Body of pancreas (tissue), 4 donors: ENCODE measurements at regions not wholly inside any gene's neighbourhood (a gene's known extent, or its start where the extent isn't known, plus 50 kb on each side); places are given as distances from the start of the nearest gene placed in this dataset.
A peak's percentile ranks its signal among the peaks of the same experiment; 100 is the strongest.

ENCODE experiments used
- ATAC-seq: fragments of 150-250 bp; one replicate; pipeline ENCODE4 v1.9.1; 2016
- DNase-seq, 4 donors: peaks; one replicate each; pipeline ENCODE4 v3.0.0-alpha.2; 2019
- H3K27ac ChIP-seq, 4 donors: fragments of 200-600 bp; sonication (generic); 1 replicate in 3 of 4; 2 replicates in 1 of 4; pipeline versions ENCODE4 v1.5.1 to v1.6.1; 2016 to 2019; ENCODE audit warnings: mild to moderate bottlenecking in 1 of 4, mixed read lengths in 1 of 4, moderate library complexity in 1 of 4
- H3K27me3 ChIP-seq, 2 donors: fragments of 200-600 bp; sonication (generic); one replicate each; pipeline ENCODE4 v1.6.0; 2016; ENCODE audit warnings: mild to moderate bottlenecking in 1 of 2
- H3K36me3 ChIP-seq, 2 donors: fragments of 200-600 bp; sonication (generic); replicated peaks in 1 of 2; 2 replicates each; pipeline ENCODE4 v1.5.1; 2016; ENCODE audit warnings: low read depth in 2 of 2; ENCODE audit not compliant: insufficient read depth in 1 of 2
- H3K4me1 ChIP-seq: fragments of 200-600 bp; sonication (generic); one replicate; pipeline ENCODE4 v1.6.0; 2016
- H3K4me3 ChIP-seq, 2 donors: fragments of 200-600 bp; sonication (generic); 1 replicate in 1 of 2; 2 replicates in 1 of 2; pipeline ENCODE4 v1.5.1; 2016 to 2019
- H3K9me3 ChIP-seq, 3 donors: fragments of 200-600 bp; sonication (generic); 1 replicate in 2 of 3; 2 replicates in 1 of 3; pipeline ENCODE4 v1.5.1; 2016
- CTCF ChIP-seq, 7 experiments: fragments of 450-650 bp in 4 of 7; fragments of 200-600 bp in 3 of 7; sonication (generic) in 3 of 7; IDR thresholded peaks; one replicate each; pipeline ENCODE4 v1.5.1; 2016 to 2019; ENCODE audit warnings: antibody characterized with exemption in 7 of 7
- POLR2A ChIP-seq, 3 donors: fragments of 450-650 bp; IDR thresholded peaks; one replicate each; pipeline ENCODE4 v1.6.1; 2016; ENCODE audit warnings: antibody characterized with exemption in 3 of 3, mild to moderate bottlenecking in 2 of 3
- WGBS, 2 donors: methylation state at CpG; one replicate each; pipeline ENCODE4 v1.1.5; 2017; 5-methylcytosine and 5-hydroxymethylcytosine counted together
- intact Hi-C: fragments of 100-400 bp; cut with DNase I; formaldehyde crosslinking; loops from one replicate; pipeline ENCODE4 v1.15.1; 2023

DNA sequence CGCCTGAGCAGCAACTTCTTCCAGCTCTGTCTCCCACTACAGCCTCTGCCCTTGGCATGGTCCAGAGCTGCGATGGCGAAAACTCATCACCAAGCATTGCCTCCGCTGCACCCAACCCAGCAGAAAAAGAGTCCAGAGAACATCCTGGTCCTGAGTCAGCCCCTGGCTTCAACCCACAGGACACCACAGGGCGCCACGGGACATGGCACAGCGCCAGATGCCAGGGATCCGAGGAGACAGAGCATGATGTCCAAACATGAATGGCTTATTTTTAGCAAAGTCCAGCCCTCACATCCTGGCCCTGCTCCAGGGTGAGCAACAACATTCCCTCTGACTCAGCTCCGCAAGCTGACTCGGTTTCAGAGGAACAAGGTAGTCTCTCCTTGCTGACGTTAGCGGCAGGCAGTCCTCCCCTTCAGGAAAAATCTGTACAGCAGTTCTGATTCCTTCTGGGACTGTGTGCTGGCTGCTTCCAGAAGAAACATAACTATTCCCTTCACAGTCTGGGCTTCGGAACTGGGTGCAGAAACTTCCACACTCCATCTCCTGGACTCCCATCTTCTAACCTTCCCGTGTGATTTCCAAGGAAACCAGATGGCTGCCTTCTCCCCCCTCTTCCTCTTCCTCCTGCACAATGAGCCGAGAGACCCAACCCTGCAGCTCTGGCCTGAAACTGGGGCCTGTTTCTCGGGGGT is 131.3 kb downstream of the TOMM20 start:
- Histone ChIP-seq H3K27me3 (no peaks in the 10 kb centered on the region), H3K9me3 (no peaks in the 10 kb centered on the region), H3K4me1 (peaks cover 19% of the 10 kb centered on the region), H3K27ac (peak overlapping the region; percentile 57 to 83 (median 76)), H3K36me3 (no peaks in the 10 kb centered on the region), H3K4me3 (no peak overlapping the region)
- intact Hi-C loops, result no loop called here
- peak; percentile 88 to 98 (median 92) for DNase-seq
- 45 to 52% methylated on average over 9 to 16 of the region's 16 CpGs for WGBS, 2 donors
- peak; percentile 92 for ATAC-seq
- TF ChIP-seq CTCF (IDR thresholded peaks at IDR 0.05), result peak in 1 of 7 experiments; percentile 21
- peak in 2 of 3 donors; percentile 52 to 57 for TF ChIP-seq POLR2A (IDR thresholded peaks at IDR 0.05)

DNA sequence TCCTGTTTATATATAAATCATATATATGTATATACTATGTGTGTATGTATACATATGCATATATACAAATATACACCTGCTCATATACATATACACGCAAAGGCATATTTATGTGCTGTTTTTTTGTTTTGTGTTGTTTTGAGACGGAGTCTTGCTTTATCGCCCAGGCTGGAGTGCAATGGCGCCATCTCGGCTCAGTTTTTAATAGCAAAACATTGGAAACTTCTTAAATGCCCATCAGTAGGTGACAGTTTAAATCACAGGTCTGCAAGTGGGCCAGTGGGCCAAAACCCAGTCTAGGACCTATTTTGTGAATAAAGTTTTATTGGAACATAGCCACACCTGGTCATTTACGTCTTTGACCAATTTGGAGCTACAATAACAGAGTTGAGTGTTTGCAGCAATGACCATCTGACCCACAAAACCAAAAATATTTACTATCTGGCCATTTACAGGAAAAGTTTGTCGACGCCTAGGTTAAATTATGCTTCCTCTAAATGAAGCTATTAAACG is 132.3 kb downstream of the TOMM20 start:
- peak overlapping the region; percentile 57 to 83 (median 76) for H3K27ac ChIP-seq
- DNase-seq, result no peak
- no peaks in the 10 kb centered on the region for H3K36me3 ChIP-seq
- 88 to 89% methylated on average over 9 of the region's 9 CpGs for WGBS, 2 donors
- no peak for TF ChIP-seq CTCF (IDR thresholded peaks at IDR 0.05)
- TF ChIP-seq POLR2A (IDR thresholded peaks at IDR 0.05), result no peak
- no peaks in the 10 kb centered on the region for H3K27me3 ChIP-seq
- no peak for ATAC-seq
- no peaks in the 10 kb centered on the region for H3K9me3 ChIP-seq
- H3K4me1 ChIP-seq, result peaks cover 19% of the 10 kb centered on the region
- intact Hi-C loops, result no loop called here
- H3K4me3 ChIP-seq, result no peak overlapping the region

DNA sequence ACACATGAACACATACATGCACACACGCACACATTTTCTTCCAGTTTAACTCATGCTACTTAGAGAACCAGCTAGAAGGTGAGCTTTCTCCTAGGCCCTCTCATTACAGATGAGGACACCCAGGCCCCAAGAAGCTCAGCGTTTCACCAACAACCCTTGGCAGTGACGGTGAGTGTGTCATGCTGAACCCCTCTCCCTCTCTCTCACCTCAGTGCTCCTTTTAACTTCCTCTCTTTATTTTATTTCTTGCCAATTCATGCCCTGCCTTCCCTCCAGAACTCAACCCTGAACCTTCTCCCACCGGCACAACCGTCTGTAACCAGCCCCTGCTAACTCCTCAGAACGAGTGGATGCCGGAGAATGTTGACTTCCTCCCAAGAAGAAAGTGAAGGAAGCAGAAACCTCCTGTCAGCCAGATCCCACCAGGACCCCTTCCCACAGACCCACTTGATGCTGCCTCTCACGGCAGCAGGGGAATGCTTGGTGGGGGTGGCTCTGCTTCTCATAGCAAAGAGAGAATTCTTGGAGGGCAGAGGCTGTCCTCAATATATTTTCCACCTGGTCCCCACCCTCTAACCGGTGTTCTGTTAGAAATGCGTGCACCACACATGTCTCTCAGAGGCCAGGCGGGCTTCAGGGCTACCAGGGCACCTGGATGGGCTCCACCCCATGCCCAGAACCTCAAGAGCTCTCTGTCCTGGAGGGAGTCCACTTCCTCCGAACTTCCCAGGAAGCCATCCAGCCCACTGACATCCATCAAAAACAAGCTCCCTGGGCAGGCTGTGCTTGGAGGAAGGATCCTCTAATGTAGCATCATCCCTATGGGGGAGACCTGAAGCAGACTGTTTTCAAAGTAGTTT is 134.0 kb downstream of the TOMM20 start:
- intact Hi-C loops, result no loop called here

GRCh38 chr1:234992065-234992464 is 136.6 kb downstream of the TOMM20 start:
- H3K9me3 ChIP-seq, result no peaks in the 10 kb centered on the region
- peaks cover 14% of the 10 kb centered on the region for H3K4me1 ChIP-seq
- no peak overlapping the region for H3K27ac ChIP-seq
- TF ChIP-seq CTCF (IDR thresholded peaks at IDR 0.05), result no peak
- no peak for TF ChIP-seq POLR2A (IDR thresholded peaks at IDR 0.05)
- no peaks in the 10 kb centered on the region for H3K36me3 ChIP-seq
- WGBS, 2 donors, result 91 to 93% methylated on average over 3 of the region's 3 CpGs
- ATAC-seq, result no peak
- H3K4me3 ChIP-seq, result no peak overlapping the region
- intact Hi-C loops, result no loop called here
- DNase-seq, result no peak
- no peaks in the 10 kb centered on the region for H3K27me3 ChIP-seq

More for the DNA sequence above, 134.0 kb downstream of the TOMM20 start:
- no peak overlapping the region for H3K4me3 ChIP-seq
- no peaks in the 10 kb centered on the region for H3K36me3 ChIP-seq
- no peaks in the 10 kb centered on the region for H3K9me3 ChIP-seq
- ATAC-seq, result no peak
- WGBS, 2 donors, result 69 to 83% methylated on average over 12 of the region's 12 CpGs
- H3K4me1 ChIP-seq, result peaks cover 19% of the 10 kb centered on the region
- H3K27ac ChIP-seq, result no peak overlapping the region
- no peak for DNase-seq
- TF ChIP-seq CTCF (IDR thresholded peaks at IDR 0.05) (no peak), POLR2A (IDR thresholded peaks at IDR 0.05) (no peak)
- H3K27me3 ChIP-seq, result no peaks in the 10 kb centered on the region
